ENCODE measurements at regions not wholly inside any gene's neighbourhood (a gene's known extent, or its start where the extent isn't known, plus 50 kb on each side); places are given as distances from the start of the nearest gene placed in this dataset.

- DNase-seq: peak; percentile 11
Measured at GRCh38 chr4:127120441-127121090, 512.2 kb upstream of the INTU start.

GRCh38 chr4:127124919-127125318, 507.8 kb upstream of the INTU start:
- DNase-seq: peak; percentile 13

GRCh38 chr4:127126718-127127117, 506.0 kb upstream of the INTU start:
- no peak for DNase-seq

DNA sequence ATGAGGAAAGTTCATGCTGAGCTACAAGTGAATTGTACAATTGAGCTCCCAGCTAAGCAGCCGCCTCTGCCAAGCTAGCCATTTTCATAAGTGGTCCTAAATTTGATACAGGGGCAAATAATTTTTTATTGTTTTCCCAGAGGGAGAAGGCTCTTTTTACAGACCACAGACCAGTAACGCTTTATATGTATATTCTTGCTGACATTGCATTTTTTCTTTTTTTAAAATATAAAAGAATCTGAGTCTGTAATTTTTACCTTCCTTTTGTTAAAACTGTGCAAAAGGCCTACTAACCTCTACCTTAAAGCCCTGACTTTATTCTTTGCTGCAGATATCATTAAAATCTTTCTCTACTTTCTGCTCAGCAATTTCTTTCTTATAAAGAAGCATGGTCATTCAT, 501.2 kb upstream of the INTU start:
- DNase-seq: no peak

GRCh38 chr4:127134490-127134889, 498.3 kb upstream of the INTU start:
- DNase-seq: no peak

DNA sequence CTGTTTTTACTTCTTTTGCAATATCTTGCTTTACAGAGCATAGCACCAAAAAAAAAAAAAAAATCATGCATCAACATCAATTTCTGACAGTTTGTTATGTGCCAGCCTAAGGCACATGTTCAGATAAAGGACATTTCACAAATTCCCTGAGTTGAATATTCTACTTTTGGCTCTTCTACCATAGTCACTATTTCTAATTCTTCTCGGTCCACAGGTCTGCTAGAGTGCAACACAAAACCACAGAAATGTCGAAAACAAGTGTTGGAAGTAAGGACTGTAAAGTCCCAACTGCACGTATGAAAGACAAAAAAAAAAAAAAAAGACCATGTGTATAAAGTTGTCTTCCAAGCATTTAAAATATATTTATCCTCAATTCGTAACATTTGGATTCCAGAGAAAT, 494.2 kb upstream of the INTU start:
- DNase-seq: no peak

GRCh38 chr4:127139788-127140286, 492.9 kb upstream of the INTU start:
- no peak for DNase-seq

GRCh38 chr4:127140306-127140705, 492.5 kb upstream of the INTU start:
- DNase-seq: peak; percentile 48

- DNase-seq: peak; percentile 69
Measured at GRCh38 chr4:127141856-127142255, 490.9 kb upstream of the INTU start.

GRCh38 chr4:127143460-127144195, 489.1 kb upstream of the INTU start:
- peak; percentile 83 for DNase-seq

- no peak for DNase-seq
Measured at GRCh38 chr4:127145006-127145540, 487.7 kb upstream of the INTU start.

GRCh38 chr4:127148165-127148564, 484.6 kb upstream of the INTU start:
- no peak for DNase-seq

GRCh38 chr4:127149086-127149485, 483.7 kb upstream of the INTU start:
- DNase-seq: no peak

- DNase-seq: no peak
Measured at GRCh38 chr4:127151941-127152340, 480.8 kb upstream of the INTU start.

GRCh38 chr4:127155116-127155515, 477.6 kb upstream of the INTU start:
- no peak for DNase-seq

GRCh38 chr4:127155555-127155954, 477.2 kb upstream of the INTU start:
- DNase-seq: no peak

DNA sequence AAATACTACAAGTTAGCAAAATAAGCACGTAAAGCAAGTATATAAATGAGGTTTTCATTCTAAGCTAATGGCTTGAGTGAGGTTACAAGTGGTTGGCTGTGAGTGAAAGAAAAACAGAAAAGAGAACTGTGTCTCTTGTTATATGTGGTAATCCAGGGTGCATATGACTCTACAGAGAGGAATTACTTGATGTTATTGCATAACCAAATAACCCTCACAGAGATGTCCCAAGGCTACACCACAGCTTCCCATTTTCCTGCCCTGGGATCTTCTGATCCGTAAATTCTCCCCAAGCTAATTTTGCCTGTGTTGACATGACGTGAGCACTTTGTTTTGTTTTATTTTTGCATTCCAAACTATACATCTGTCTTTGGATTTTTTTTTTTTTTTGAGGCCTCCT, 470.0 kb upstream of the INTU start:
- DNase-seq: peak; percentile 86

DNA sequence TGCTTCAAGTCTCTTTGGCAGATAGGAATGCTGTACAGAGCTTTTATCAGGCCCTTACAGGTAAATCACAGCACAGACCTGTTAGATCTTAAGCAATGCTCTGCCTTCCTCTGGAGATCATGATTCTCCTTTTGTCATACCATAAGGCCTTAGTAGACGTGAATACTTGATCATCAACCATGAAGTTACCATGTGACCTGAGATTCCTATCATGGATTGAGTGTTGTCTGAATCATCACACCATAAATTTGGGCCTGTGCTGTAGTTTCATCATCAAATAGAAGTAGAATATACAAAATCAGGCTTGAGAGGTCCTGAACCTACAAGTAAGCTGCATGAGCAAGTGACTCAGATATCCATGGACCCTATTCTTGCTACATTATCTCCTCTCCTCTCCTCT, 466.8 kb upstream of the INTU start:
- DNase-seq: no peak

DNA sequence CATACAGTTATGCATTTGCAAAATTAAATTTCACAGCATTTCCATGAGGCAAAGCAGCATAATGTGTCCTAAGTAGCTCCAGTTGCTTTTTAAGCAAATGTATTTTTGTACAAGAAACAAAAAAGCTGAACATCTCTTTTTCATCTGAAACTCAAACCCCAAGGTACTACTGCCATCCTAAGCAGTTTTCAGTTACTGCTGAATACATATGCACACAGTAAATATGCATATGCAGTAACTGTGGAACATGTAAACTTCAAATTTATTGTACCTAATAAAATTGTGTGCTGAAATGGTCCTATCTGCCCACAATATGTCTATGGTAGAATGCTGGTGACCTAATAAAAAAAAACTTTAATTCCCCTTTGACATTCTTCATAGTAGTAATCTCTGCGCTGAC, 458.6 kb upstream of the INTU start:
- DNase-seq: no peak

DNA sequence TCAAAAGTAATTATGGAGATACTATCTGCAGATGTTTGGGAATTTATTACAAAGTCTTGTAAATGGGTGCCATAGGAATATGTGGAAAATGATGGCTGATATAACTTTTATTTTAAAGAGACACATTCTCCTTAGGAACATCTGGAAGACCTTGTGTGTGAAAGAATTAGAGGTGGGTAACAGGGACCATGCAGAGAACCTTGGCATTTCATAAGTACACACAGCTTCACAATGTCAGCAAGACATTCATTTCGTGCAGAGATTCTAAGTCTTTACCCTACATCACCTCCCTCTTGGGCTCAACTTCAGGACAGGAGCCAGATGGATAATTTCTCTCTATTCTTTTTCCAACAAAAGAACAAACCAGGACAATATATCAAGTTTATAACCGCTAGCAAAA, 458.1 kb upstream of the INTU start:
- no peak for DNase-seq

- no peak for DNase-seq
Measured at GRCh38 chr4:127179256-127180087, 453.3 kb upstream of the INTU start.

DNA sequence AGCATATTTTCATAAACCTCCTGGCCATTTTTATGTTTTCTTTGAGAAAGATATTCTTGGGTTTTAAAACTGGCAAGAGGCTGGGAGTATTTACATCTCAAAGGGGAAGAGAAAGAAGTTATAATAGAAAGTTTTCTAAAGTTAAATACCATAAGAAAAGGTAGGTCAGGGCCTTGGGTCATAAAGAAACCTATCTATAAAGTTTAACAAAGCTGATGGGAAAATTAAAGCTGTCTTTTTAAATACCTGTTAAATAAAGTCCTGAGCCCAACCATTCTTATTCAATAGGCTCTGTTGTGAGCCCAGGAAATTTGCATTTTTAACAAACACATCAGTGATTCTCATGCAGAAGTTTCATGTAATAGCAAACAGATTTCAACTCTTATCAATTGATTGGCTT, 451.8 kb upstream of the INTU start:
- no peak for DNase-seq

DNA sequence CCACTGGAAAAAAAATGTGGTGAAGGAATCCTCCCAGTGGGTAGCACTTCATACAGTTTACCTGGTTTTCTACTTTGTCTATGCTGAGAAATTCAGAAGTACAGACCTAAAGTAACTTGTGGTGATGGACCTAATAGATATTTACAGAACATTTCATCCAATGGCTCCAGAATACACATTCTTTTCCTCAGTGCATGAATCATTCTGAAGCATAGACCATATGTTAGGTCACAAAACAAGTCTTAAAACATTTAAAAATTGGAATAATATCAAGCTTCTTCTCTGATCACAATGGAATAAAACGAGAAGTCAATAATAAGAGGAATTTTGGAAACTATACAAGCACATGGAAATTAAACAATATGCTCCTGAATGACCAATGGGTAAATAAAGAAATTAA, 450.1 kb upstream of the INTU start:
- DNase-seq: no peak

All from fibroblast of skin of back (primary cell).